Lung (tissue), 11 donors: ENCODE measurements at regions not wholly inside any gene's neighbourhood (a gene's known extent, or its start where the extent isn't known, plus 50 kb on each side); places are given as distances from the start of the nearest gene placed in this dataset.
A peak's percentile ranks its signal among the peaks of the same experiment; 100 is the strongest.

ENCODE experiments used
- ATAC-seq: fragments of 200-7000 bp; cut with Tn5 transposase; one replicate; pipeline ENCODE4 v1.9.1; 2020; ENCODE audit warnings: moderate number of reproducible peaks; ENCODE audit not compliant: insufficient read depth, low FRiP score
- DNase-seq, 3 donors: peaks; one replicate each; pipeline ENCODE4 v3.0.0-alpha.2; 2013 to 2017
- H3K27ac ChIP-seq, 2 donors: one replicate each; pipeline ENCODE4 v1.5.1; 2013; ENCODE audit warnings: mild to moderate bottlenecking in 2 of 2, moderate library complexity in 2 of 2, control low read depth in 1 of 2, inconsistent platforms in 1 of 2, low read depth in 1 of 2, low read length in 1 of 2
- H3K27me3 ChIP-seq, 3 donors: one replicate each; pipeline ENCODE4 v1.5.1; 2013; ENCODE audit warnings: low read length in 2 of 3; ENCODE audit not compliant: control insufficient read depth in 3 of 3, insufficient read depth in 3 of 3
- H3K36me3 ChIP-seq, 4 donors: one replicate each; pipeline ENCODE4 v1.5.1; 2013; ENCODE audit warnings: low read length in 4 of 4, mild to moderate bottlenecking in 1 of 4, moderate library complexity in 1 of 4; ENCODE audit not compliant: control insufficient read depth in 4 of 4, insufficient read depth in 4 of 4
- H3K4me1 ChIP-seq, 5 donors: one replicate each; pipeline ENCODE4 v1.5.1; 2013; ENCODE audit warnings: low read length in 5 of 5, mild to moderate bottlenecking in 2 of 5, moderate library complexity in 1 of 5; ENCODE audit not compliant: control insufficient read depth in 5 of 5, insufficient read depth in 5 of 5
- H3K4me3 ChIP-seq: one replicate; pipeline ENCODE4 v1.5.1; 2013; ENCODE audit warnings: mild to moderate bottlenecking, control low read depth, moderate library complexity
- H3K9ac ChIP-seq, 2 donors: one replicate each; pipeline ENCODE4 v1.5.1; 2013; ENCODE audit warnings: low read length in 2 of 2, control low read depth in 1 of 2; ENCODE audit not compliant: insufficient read depth in 1 of 2
- H3K9me3 ChIP-seq, 4 donors: one replicate each; pipeline ENCODE4 v1.5.1; 2013; ENCODE audit warnings: low read length in 3 of 4, mild to moderate bottlenecking in 1 of 4, moderate library complexity in 1 of 4; ENCODE audit not compliant: control insufficient read depth in 4 of 4, insufficient read depth in 3 of 4
- WGBS, 2 donors: extraction: QIAGEN DNeasy Blood & Tissue Kit; methylation state at CpG; one replicate each; pipeline ENCODE4 v1.1.7; 2013; 5-methylcytosine and 5-hydroxymethylcytosine counted together
- TF ChIP-seq, protein P1 (sequence below): IDR thresholded peaks from 2 replicates; pipeline ENCODE4 v1.5.1; 2012; ENCODE audit warnings: mild to moderate bottlenecking; ENCODE audit errors: control extremely low read depth, extremely low read depth
- donor health status: control.
- donor health status: control.
- donor health status: Bipolar disorder and iron deficiency.
- donor health status: healthy.
- donor health status: DM: yes; HTN: yes; CAD: no.

DNA sequence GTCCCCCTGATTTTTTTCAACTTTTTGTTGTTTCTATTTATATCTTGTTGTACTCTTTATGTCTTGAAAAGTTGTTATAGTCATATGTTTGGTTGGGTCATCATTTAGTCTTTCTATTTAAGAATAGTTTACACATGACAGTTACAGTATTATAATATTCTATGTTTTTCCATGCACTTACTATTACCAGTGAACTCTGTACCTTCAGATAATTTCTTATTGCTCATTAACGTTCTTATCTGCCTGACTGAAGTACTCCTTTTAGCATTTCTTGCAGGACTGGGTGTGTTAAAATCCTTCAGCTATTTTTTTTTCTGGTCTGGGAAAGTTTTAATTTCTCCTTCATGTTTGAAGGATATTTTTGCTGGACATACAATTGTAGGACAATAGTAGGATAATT is 157.7 kb upstream of the DIPK2B start:
- no peak for DNase-seq
- no peaks in the 10 kb centered on the region for H3K4me1 ChIP-seq
- H3K4me3 ChIP-seq = no peak overlapping the region
- no peak for ATAC-seq
- H3K9ac ChIP-seq = no peak overlapping the region
- WGBS, 2 donors = 30 to 57% methylated on average over 1 of the region's 1 CpG
- H3K27ac ChIP-seq = no peak overlapping the region
- peaks cover 0 to 7% (median 0%) of the 10 kb centered on the region in 3 donors for H3K27me3 ChIP-seq
- TF ChIP-seq, protein P1, sequence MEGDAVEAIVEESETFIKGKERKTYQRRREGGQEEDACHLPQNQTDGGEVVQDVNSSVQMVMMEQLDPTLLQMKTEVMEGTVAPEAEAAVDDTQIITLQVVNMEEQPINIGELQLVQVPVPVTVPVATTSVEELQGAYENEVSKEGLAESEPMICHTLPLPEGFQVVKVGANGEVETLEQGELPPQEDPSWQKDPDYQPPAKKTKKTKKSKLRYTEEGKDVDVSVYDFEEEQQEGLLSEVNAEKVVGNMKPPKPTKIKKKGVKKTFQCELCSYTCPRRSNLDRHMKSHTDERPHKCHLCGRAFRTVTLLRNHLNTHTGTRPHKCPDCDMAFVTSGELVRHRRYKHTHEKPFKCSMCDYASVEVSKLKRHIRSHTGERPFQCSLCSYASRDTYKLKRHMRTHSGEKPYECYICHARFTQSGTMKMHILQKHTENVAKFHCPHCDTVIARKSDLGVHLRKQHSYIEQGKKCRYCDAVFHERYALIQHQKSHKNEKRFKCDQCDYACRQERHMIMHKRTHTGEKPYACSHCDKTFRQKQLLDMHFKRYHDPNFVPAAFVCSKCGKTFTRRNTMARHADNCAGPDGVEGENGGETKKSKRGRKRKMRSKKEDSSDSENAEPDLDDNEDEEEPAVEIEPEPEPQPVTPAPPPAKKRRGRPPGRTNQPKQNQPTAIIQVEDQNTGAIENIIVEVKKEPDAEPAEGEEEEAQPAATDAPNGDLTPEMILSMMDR = no peak
- H3K9me3 ChIP-seq = peaks cover 0 to 4% (median 0%) of the 10 kb centered on the region in 4 donors
- H3K36me3 ChIP-seq = no peaks in the 10 kb centered on the region

DNA sequence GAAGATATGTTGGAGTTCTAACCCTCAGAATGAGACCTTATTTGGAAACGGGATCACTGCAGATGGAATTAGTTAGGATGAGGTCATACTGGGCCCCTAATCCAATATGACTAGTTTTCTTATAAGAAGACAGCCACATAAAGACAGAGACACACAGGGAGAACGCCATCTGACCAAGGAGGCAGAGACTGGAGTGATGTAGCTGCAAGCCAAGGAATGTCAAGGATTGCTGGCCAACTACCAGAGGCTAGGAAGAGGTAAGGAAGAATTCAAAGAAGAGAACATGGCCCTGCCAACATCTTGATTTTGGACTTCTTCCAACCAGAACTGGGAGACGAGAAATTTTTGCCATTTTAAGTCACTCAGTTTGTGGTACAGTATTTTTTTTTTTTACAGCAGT is 152.8 kb upstream of the DIPK2B start:
- peaks cover 0 to 6% (median 0%) of the 10 kb centered on the region in 4 donors for H3K9me3 ChIP-seq

DNA sequence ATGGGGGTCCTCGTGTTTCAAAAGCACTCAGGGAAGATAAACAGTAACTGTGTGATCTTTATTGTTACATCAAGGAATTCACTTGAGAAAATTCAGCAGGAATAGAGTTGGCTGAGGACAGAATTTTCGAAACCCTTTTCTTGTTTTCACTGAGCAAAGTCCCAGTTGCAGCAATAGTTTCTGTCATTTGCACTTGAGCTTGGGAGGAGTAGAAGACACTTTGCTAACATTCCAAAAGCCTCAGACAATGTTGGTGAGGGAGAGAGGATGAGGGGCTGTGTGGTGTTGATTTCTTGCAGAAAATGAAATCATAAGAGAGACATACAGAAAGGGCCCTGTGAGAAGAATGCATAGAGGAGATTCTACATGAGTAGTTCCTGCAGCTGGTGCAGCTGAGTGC is 151.9 kb upstream of the DIPK2B start:
- H3K27ac ChIP-seq = no peak overlapping the region
- no peak overlapping the region for H3K9ac ChIP-seq
- ATAC-seq (no peak), DNase-seq (no peak)
- H3K27me3 ChIP-seq = peaks cover 0 to 8% (median 0%) of the 10 kb centered on the region in 3 donors
- no peak overlapping the region for H3K4me3 ChIP-seq
- 47 to 73% methylated on average over 2 of the region's 2 CpGs for WGBS, 2 donors
- peaks cover 0 to 6% (median 0%) of the 10 kb centered on the region in 4 donors for H3K9me3 ChIP-seq
- no peaks in the 10 kb centered on the region for H3K4me1 ChIP-seq
- H3K36me3 ChIP-seq = no peaks in the 10 kb centered on the region
- TF ChIP-seq, protein P1 = no peak

More for the DNA sequence above, 152.8 kb upstream of the DIPK2B start:
- TF ChIP-seq, protein P1 = no peak
- H3K27ac ChIP-seq = no peak overlapping the region
- no peak overlapping the region for H3K9ac ChIP-seq
- ATAC-seq (no peak), DNase-seq (no peak)
- WGBS, 2 donors = 57 to 89% methylated on average over 3 of the region's 3 CpGs
- no peak overlapping the region for H3K4me3 ChIP-seq
- H3K27me3 ChIP-seq = peaks cover 0 to 5% (median 0%) of the 10 kb centered on the region in 3 donors
- no peaks in the 10 kb centered on the region for H3K36me3 ChIP-seq
- H3K4me1 ChIP-seq = no peaks in the 10 kb centered on the region

DNA sequence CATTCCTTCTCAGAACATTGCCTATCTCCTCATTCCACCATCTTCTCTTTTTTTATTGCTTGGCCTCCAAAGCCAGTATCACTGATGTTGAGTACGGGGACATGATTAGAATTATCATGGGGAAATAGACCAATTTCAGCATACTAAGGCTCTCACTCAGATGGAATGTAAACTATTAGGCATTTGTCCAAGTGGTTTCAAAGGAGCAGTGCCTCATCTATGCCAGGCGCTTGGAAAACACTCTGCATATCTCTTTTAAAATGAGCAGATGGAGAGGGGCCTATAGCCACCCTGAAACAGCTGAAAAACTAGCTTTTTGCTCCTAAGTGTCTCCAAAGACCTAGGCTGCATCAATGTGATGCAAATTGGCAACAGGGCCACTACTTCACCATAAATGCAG is 150.8 kb upstream of the DIPK2B start:
- 61 to 84% methylated on average over 2 of the region's 2 CpGs for WGBS, 2 donors
- no peak overlapping the region for H3K4me3 ChIP-seq
- H3K27ac ChIP-seq = no peak overlapping the region
- H3K36me3 ChIP-seq = no peaks in the 10 kb centered on the region
- DNase-seq = peak in 2 of 3 donors; percentile 23 to 26
- no peak for ATAC-seq
- H3K9me3 ChIP-seq = peaks cover 0 to 6% (median 0%) of the 10 kb centered on the region in 4 donors
- peaks cover 0 to 15% (median 3%) of the 10 kb centered on the region in 3 donors for H3K27me3 ChIP-seq
- TF ChIP-seq, protein P1 = no peak
- H3K9ac ChIP-seq = no peak overlapping the region
- no peaks in the 10 kb centered on the region for H3K4me1 ChIP-seq
